ACC112 (cell line): ENCODE measurements at regions not wholly inside any gene's neighbourhood (a gene's known extent, or its start where the extent isn't known, plus 50 kb on each side); places are given as distances from the start of the nearest gene placed in this dataset.
"Not testable (repeated sequence)": the region's sequence is repeated elsewhere in the genome, so short reads cannot be mapped to it uniquely, and the experiment has no call there.

ENCODE experiments used
- H2AFZ ChIP-seq: fragments of 200-600 bp; sonication (generic); one replicate; pipeline ENCODE4 v1.6.0; 2017; ENCODE audit warnings: antibody characterized with exemption, low read length; ENCODE audit not compliant: unreplicated experiment
- H3K27ac ChIP-seq: fragments of 200-600 bp; sonication (generic); 2 replicates; pipeline ENCODE4 v1.5.1; 2014; ENCODE audit warnings: low read depth, mild to moderate bottlenecking, antibody characterized with exemption, low read length, moderate library complexity
- H3K27me3 ChIP-seq: fragments of 200-600 bp; sonication (generic); 2 replicates; pipeline ENCODE4 v1.6.1; 2014; ENCODE audit warnings: mild to moderate bottlenecking, antibody characterized with exemption, low read length, moderate library complexity, mixed read lengths; ENCODE audit not compliant: insufficient read depth
- H3K36me3 ChIP-seq: fragments of 200-600 bp; sonication (generic); 2 replicates; pipeline ENCODE4 v1.6.1; 2016; ENCODE audit warnings: mild to moderate bottlenecking, antibody characterized with exemption, low read length, moderate library complexity, mixed read lengths; ENCODE audit not compliant: insufficient read depth
- H3K4me1 ChIP-seq: fragments of 200-600 bp; sonication (generic); one replicate; pipeline ENCODE4 v1.6.1; 2016; ENCODE audit warnings: low read length, mixed read lengths; ENCODE audit not compliant: insufficient read depth, unreplicated experiment, control insufficient read depth
- H3K4me3 ChIP-seq: fragments of 200-600 bp; sonication (generic); 2 replicates; pipeline ENCODE4 v1.5.1; 2014; ENCODE audit warnings: mild to moderate bottlenecking, low read depth, low read length
- H3K79me2 ChIP-seq: fragments of 200-600 bp; sonication (generic); one replicate; pipeline ENCODE4 v1.6.0; 2016; ENCODE audit warnings: low read length; ENCODE audit not compliant: control insufficient read depth, unreplicated experiment, insufficient read depth

GRCh38 chr2:120649381-120649780, 86.3 kb upstream of the GLI2 start:
- not testable (repeated sequence) for H3K79me2 ChIP-seq, H3K27ac ChIP-seq, H3K4me3 ChIP-seq, H3K27me3 ChIP-seq, H3K36me3 ChIP-seq, H2AFZ ChIP-seq
- peaks cover 10% of the 10 kb centered on the region for H3K4me1 ChIP-seq

- no peak overlapping the region for H3K4me3 ChIP-seq
- H3K27me3 ChIP-seq, result no peaks in the 10 kb centered on the region
- no peaks in the 10 kb centered on the region for H3K79me2 ChIP-seq
- H3K36me3 ChIP-seq, result no peaks in the 10 kb centered on the region
- no peak overlapping the region for H2AFZ ChIP-seq
- H3K27ac ChIP-seq, result no peak overlapping the region
- H3K4me1 ChIP-seq, result peaks cover 10% of the 10 kb centered on the region
Observed at GRCh38 chr2:120650022-120650644, 85.5 kb upstream of the GLI2 start.

GRCh38 chr2:120651818-120652217, 83.8 kb upstream of the GLI2 start:
- Histone ChIP-seq H3K79me2 (no peaks in the 10 kb centered on the region), H3K4me1 (peaks cover 10% of the 10 kb centered on the region), H3K36me3 (no peaks in the 10 kb centered on the region), H3K27ac (no peak overlapping the region), H3K27me3 (no peaks in the 10 kb centered on the region), H2AFZ (no peak overlapping the region), H3K4me3 (no peak overlapping the region)

- no peak overlapping the region for H3K27ac ChIP-seq
- H3K79me2 ChIP-seq, result no peaks in the 10 kb centered on the region
- H3K27me3 ChIP-seq, result no peaks in the 10 kb centered on the region
- no peak overlapping the region for H3K4me3 ChIP-seq
- no peak overlapping the region for H2AFZ ChIP-seq
- H3K36me3 ChIP-seq, result no peaks in the 10 kb centered on the region
- H3K4me1 ChIP-seq, result peaks cover under 1% of the 10 kb centered on the region
Observed at GRCh38 chr2:120653046-120653445, 82.6 kb upstream of the GLI2 start.

- Histone ChIP-seq H2AFZ (no peak overlapping the region), H3K4me1 (no peaks in the 10 kb centered on the region), H3K36me3 (no peaks in the 10 kb centered on the region), H3K27me3 (no peaks in the 10 kb centered on the region), H3K79me2 (no peaks in the 10 kb centered on the region), H3K4me3 (no peak overlapping the region), H3K27ac (no peak overlapping the region)
Observed at GRCh38 chr2:120653871-120654270, 81.8 kb upstream of the GLI2 start.

- Histone ChIP-seq H3K4me1 (no peaks in the 10 kb centered on the region), H2AFZ (no peak overlapping the region), H3K79me2 (no peaks in the 10 kb centered on the region), H3K4me3 (no peak overlapping the region), H3K27ac (no peak overlapping the region), H3K36me3 (no peaks in the 10 kb centered on the region), H3K27me3 (no peaks in the 10 kb centered on the region)
Observed at GRCh38 chr2:120654381-120655134, 81.1 kb upstream of the GLI2 start.

- H3K27me3 ChIP-seq, result no peaks in the 10 kb centered on the region
- no peak overlapping the region for H3K27ac ChIP-seq
- H3K4me1 ChIP-seq, result no peaks in the 10 kb centered on the region
- no peak overlapping the region for H2AFZ ChIP-seq
- H3K4me3 ChIP-seq, result no peak overlapping the region
- H3K36me3 ChIP-seq, result no peaks in the 10 kb centered on the region
- no peaks in the 10 kb centered on the region for H3K79me2 ChIP-seq
Observed at GRCh38 chr2:120656273-120656950, 79.3 kb upstream of the GLI2 start.

GRCh38 chr2:120658042-120658769, 77.5 kb upstream of the GLI2 start:
- Histone ChIP-seq H3K4me1 (no peaks in the 10 kb centered on the region), H3K36me3 (no peaks in the 10 kb centered on the region), H3K27me3 (no peaks in the 10 kb centered on the region), H2AFZ (no peak overlapping the region), H3K79me2 (no peaks in the 10 kb centered on the region), H3K4me3 (no peak overlapping the region), H3K27ac (no peak overlapping the region)

GRCh38 chr2:120658770-120659158, 76.9 kb upstream of the GLI2 start:
- Histone ChIP-seq H3K27ac (no peak overlapping the region), H3K79me2 (no peaks in the 10 kb centered on the region), H3K36me3 (no peaks in the 10 kb centered on the region), H3K4me1 (no peaks in the 10 kb centered on the region), H3K4me3 (no peak overlapping the region), H2AFZ (no peak overlapping the region), H3K27me3 (no peaks in the 10 kb centered on the region)

GRCh38 chr2:120659275-120659977, 76.2 kb upstream of the GLI2 start:
- Histone ChIP-seq H3K4me3 (no peak overlapping the region), H3K27ac (no peak overlapping the region), H2AFZ (no peak overlapping the region), H3K79me2 (no peaks in the 10 kb centered on the region), H3K27me3 (no peaks in the 10 kb centered on the region), H3K36me3 (no peaks in the 10 kb centered on the region), H3K4me1 (no peaks in the 10 kb centered on the region)
